HG03342 (cell line): ENCODE measurements at regions not wholly inside any gene's neighbourhood (a gene's known extent, or its start where the extent isn't known, plus 50 kb on each side); places are given as distances from the start of the nearest gene placed in this dataset.

Experiments used
- ATAC-seq: cut with Tn5 transposase; IDR thresholded peaks from one replicate; pipeline ENCODE4 v1.9.1; 2021; ENCODE audit warnings: mild to moderate bottlenecking, moderate library complexity; ENCODE audit not compliant: unreplicated experiment

DNA sequence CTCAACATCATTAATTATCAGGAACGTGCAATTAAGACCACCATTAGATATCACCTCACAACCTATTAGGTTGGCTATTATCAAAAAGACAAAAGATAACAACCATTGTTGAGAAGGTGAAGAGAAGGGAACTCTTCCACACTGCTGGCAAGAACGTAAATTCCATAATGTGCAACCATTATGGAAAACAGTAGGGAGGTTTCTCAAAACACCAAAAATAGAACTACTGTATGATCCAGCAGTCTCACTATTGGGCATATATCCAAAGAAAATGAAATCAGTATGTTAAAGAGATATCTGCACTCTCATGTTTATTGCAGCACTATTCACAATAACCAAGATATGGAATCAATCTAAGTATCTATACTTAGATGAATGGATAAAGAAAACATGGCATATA lies 51.6 kb upstream of the OR4E1 start:
- no peak for ATAC-seq

DNA sequence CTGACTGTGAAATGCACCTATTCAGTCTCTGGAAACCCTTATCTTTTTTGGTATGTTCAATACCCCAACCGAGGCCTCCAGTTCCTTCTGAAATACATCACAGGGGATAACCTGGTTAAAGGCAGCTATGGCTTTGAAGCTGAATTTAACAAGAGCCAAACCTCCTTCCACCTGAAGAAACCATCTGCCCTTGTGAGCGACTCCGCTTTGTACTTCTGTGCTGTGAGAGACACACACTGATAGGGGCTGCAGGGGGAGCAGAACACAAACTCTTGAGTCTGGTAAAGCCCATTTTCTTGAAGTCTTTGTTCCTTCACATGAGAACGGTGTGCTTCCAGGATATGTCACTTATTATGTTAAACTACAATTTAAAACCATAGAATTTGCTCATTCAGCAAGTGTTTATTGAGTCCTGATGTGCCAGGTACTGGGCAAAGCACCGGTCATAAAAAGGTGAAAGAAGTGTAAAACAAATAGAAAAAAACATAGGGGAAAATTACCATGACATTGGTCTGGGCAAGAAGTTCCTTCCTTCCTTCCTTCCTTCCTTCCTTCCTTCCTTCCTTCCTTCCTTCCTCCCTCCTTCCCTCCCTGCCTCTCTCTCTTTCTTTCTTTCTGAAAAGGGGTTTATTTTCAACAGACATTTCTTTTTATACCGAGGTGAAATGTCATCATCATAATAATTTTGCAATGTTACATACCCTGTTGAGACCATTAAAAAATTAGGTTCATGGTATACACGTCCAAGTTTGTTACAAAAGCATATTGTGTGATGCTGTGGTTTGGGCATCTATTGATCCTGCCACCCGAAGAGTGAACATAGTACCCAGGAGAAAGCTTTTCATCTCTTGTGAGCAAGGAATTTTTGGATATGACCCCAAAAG lies 50.7 kb upstream of the OR4E1 start:
- ATAC-seq = no peak

DNA sequence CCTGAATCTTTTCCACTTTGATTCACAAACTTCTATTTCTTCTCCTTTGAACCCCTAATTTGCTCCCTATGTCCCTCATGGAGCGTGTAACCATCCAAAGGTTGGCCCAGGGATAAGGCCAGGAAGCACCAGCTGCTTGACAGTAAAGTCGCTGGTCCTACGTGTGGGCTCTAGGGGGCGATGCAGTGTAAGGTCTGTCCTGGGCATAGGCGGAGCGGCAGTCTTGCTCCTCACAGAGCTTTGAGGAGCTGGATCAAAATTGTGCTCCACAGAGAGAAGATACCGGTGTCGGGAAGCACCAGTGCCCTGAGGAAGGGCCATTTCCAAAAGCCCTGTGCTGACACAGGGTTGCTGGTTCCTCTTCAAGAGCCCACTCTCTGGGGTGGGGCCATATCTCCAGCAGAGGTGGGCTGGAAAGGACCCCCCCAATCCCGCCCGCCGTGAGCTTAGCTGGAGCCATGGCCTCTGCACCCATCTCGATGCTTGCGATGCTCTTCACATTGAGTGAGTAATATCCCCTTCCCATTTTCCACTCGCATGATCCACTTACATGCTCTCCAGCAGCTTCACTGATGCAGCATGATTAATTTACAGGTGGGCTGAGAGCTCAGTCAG lies 49.9 kb upstream of the OR4E1 start:
- no peak for ATAC-seq
